Esophagus squamous epithelium (tissue), 4 donors: ENCODE measurements at regions not wholly inside any gene's neighbourhood (a gene's known extent, or its start where the extent isn't known, plus 50 kb on each side); places are given as distances from the start of the nearest gene placed in this dataset.

Experiments used
- POLR2A ChIP-seq, 4 donors: fragments of 450-650 bp; IDR thresholded peaks; one replicate each; pipeline ENCODE4 v1.6.1; 2017; ENCODE audit warnings: antibody characterized with exemption in 4 of 4, mild to moderate bottlenecking in 4 of 4, moderate library complexity in 3 of 4
- TF ChIP-seq, protein P1 (sequence below), 6 experiments: fragments of 450-650 bp in 4 of 6; fragments of 200-600 bp in 2 of 6; sonication (generic) in 2 of 6; IDR thresholded peaks; one replicate each; pipeline ENCODE4 v1.5.1; 2016 to 2019; ENCODE audit warnings: antibody characterized with exemption in 6 of 6, mild to moderate bottlenecking in 4 of 6, moderate library complexity in 4 of 6

DNA sequence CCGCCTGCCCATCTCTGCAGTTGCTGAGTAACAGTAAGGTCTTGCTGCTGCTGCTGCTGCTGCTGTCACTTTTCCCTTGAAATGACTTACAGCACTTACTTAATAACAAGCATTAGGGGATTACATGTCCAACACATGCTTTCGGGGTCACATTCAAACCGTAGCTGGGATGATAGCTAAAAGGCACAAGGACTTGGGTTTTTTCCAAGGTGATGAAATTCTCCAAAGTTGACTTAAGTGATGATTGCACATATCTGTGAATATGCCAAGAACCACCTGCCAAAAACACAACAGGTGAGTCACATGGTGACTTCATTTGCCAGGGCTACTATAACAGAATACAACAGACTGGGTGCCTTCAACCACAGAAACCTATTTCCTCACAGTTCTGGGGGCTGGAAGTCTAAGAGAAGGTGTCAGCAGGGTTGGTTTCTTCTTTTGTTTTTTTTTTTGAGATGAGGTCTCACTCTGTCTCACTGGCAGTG is 121.9 kb upstream of the TNRC6C start:
- TF ChIP-seq, protein P1, sequence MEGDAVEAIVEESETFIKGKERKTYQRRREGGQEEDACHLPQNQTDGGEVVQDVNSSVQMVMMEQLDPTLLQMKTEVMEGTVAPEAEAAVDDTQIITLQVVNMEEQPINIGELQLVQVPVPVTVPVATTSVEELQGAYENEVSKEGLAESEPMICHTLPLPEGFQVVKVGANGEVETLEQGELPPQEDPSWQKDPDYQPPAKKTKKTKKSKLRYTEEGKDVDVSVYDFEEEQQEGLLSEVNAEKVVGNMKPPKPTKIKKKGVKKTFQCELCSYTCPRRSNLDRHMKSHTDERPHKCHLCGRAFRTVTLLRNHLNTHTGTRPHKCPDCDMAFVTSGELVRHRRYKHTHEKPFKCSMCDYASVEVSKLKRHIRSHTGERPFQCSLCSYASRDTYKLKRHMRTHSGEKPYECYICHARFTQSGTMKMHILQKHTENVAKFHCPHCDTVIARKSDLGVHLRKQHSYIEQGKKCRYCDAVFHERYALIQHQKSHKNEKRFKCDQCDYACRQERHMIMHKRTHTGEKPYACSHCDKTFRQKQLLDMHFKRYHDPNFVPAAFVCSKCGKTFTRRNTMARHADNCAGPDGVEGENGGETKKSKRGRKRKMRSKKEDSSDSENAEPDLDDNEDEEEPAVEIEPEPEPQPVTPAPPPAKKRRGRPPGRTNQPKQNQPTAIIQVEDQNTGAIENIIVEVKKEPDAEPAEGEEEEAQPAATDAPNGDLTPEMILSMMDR (IDR thresholded peaks at IDR 0.05), result no peak
- TF ChIP-seq POLR2A (IDR thresholded peaks at IDR 0.05), result no peak
